ENCODE measurements at regions not wholly inside any gene's neighbourhood (a gene's known extent, or its start where the extent isn't known, plus 50 kb on each side); places are given as distances from the start of the nearest gene placed in this dataset.

GRCh38 chr16:13402601-13403000 is 501.2 kb downstream of the SHISA9 start:
- DNase-seq = no peak

GRCh38 chr16:13403326-13403725 is 501.9 kb downstream of the SHISA9 start:
- no peak for DNase-seq

- no peak for DNase-seq
These were observed 505.8 kb upstream of the ERCC4 start for GRCh38 chr16:13414154-13414553.

- no peak for DNase-seq
These were observed 500.4 kb upstream of the ERCC4 start for GRCh38 chr16:13419589-13419988.

- no peak for DNase-seq
These were observed 498.2 kb upstream of the ERCC4 start for GRCh38 chr16:13421726-13422125.

GRCh38 chr16:13425836-13426235 is 494.1 kb upstream of the ERCC4 start:
- DNase-seq = no peak

GRCh38 chr16:13426269-13426668 is 493.7 kb upstream of the ERCC4 start:
- DNase-seq = no peak

- no peak for DNase-seq
These were observed 493.2 kb upstream of the ERCC4 start for GRCh38 chr16:13426736-13427135.

GRCh38 chr16:13427943-13428342 is 492.0 kb upstream of the ERCC4 start:
- DNase-seq = no peak

GRCh38 chr16:13429416-13429815 is 490.5 kb upstream of the ERCC4 start:
- DNase-seq = no peak

GRCh38 chr16:13435415-13435814 is 484.5 kb upstream of the ERCC4 start:
- no peak for DNase-seq

- no peak for DNase-seq
These were observed 484.0 kb upstream of the ERCC4 start for GRCh38 chr16:13435873-13436474.

- DNase-seq = no peak
These were observed 483.1 kb upstream of the ERCC4 start for GRCh38 chr16:13436641-13437412.

- no peak for DNase-seq
These were observed 482.6 kb upstream of the ERCC4 start for GRCh38 chr16:13437413-13437795.

- DNase-seq = no peak
These were observed 481.9 kb upstream of the ERCC4 start for GRCh38 chr16:13438064-13438463.

- no peak for DNase-seq
These were observed 480.2 kb upstream of the ERCC4 start for GRCh38 chr16:13439766-13440165.

GRCh38 chr16:13441675-13442074 is 478.3 kb upstream of the ERCC4 start:
- DNase-seq = no peak

GRCh38 chr16:13448346-13448745 is 471.6 kb upstream of the ERCC4 start:
- DNase-seq = no peak

- DNase-seq = no peak
These were observed 466.6 kb upstream of the ERCC4 start for GRCh38 chr16:13453325-13453724.

GRCh38 chr16:13453938-13454553 is 465.9 kb upstream of the ERCC4 start:
- DNase-seq = peak; percentile 2

GRCh38 chr16:13463619-13464018 is 456.3 kb upstream of the ERCC4 start:
- no peak for DNase-seq

- DNase-seq = no peak
These were observed 448.9 kb upstream of the ERCC4 start for GRCh38 chr16:13471036-13471435.

GRCh38 chr16:13478991-13479390 is 441.0 kb upstream of the ERCC4 start:
- no peak for DNase-seq

GRCh38 chr16:13479549-13479948 is 440.4 kb upstream of the ERCC4 start:
- DNase-seq = no peak
